ENCODE measurements at regions not wholly inside any gene's neighbourhood (a gene's known extent, or its start where the extent isn't known, plus 50 kb on each side); places are given as distances from the start of the nearest gene placed in this dataset.

GRCh38 chr3:126292318-126293070 lies 64.7 kb downstream of the KLF15 start:
- TF ChIP-seq CTCF (IDR thresholded peaks at IDR 0.05), result no peak
- Histone ChIP-seq H3K4me1 (peaks cover 0 to 5% of the 10 kb centered on the region in 2 donors), H3K36me3 (no peaks in the 10 kb centered on the region), H3K4me3 (no peak overlapping the region), H3K27me3 (no peaks in the 10 kb centered on the region), H3K9me3 (no peaks in the 10 kb centered on the region), H3K27ac (no peak overlapping the region)
- DNase-seq (ENCODE audit: low spot score in 2 of 2), result peak in 1 of 2 donors; percentile 42
- intact Hi-C loops (cut with DNase I), result no loop called here

DNA sequence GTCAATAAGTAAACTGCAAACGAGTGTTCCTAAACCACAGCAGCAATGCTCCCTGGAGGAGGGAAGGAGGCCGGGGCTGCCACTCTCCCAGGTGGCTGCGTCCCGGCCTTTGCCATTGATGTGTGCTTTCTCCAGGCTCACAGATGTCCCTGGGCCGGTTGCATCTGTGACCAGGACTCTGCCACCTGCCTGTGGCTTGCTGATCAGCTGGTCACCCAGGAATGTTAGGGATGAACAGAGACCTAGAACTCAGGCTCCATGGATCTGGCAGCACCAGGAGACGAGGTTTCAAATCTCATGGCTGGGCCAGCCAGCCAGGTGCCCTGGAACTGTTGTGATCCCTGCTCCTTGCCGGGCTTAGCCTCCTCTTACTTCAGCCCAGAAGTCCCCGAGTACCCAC lies 65.7 kb downstream of the KLF15 start:
- no peak for TF ChIP-seq CTCF (IDR thresholded peaks at IDR 0.05)
- H3K36me3 ChIP-seq, result no peaks in the 10 kb centered on the region
- DNase-seq (ENCODE audit: low spot score in 2 of 2), result no peak

DNA sequence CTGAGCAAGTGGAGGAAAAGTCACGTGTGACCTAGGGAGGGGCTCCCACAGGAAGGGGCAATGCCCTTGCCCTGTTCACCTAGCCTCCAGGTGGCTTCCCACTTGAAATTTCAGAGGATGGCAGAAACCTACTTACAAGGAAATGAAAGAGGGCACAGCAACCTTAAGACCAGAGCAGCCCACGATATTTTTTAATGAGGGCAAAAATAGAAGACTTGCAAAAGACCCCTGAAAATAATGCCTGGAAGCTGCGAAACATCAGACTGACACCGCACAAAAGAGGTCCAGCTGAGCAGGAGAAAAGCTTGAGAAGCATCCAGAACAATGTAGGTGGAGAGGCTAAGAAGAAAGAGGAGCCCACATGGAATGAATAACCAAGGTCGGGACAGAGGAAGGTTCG lies 66.1 kb downstream of the KLF15 start:
- DNase-seq (ENCODE audit: low spot score in 2 of 2), result no peak
- Histone ChIP-seq H3K9me3 (no peaks in the 10 kb centered on the region), H3K4me3 (no peak overlapping the region), H3K4me1 (peaks cover 0 to 18% of the 10 kb centered on the region in 2 donors), H3K36me3 (no peaks in the 10 kb centered on the region), H3K27me3 (no peaks in the 10 kb centered on the region), H3K27ac (no peak overlapping the region)
- TF ChIP-seq CTCF (IDR thresholded peaks at IDR 0.05), result no peak
- intact Hi-C loops (cut with DNase I), result no loop called here

More for the DNA sequence above, 65.7 kb downstream of the KLF15 start:
- Histone ChIP-seq H3K4me3 (no peak overlapping the region), H3K4me1 (peaks cover 0 to 14% of the 10 kb centered on the region in 2 donors), H3K27me3 (no peaks in the 10 kb centered on the region), H3K9me3 (no peaks in the 10 kb centered on the region), H3K27ac (no peak overlapping the region)
- intact Hi-C loops (cut with DNase I), result no loop called here

- no peak for TF ChIP-seq CTCF (IDR thresholded peaks at IDR 0.05)
- Histone ChIP-seq H3K9me3 (no peaks in the 10 kb centered on the region), H3K36me3 (no peaks in the 10 kb centered on the region), H3K4me1 (peaks cover 0 to 20% of the 10 kb centered on the region in 2 donors), H3K27ac (peak overlapping the region in 1 of 2 donors; percentile 21), H3K27me3 (no peaks in the 10 kb centered on the region), H3K4me3 (no peak overlapping the region)
- no peak for DNase-seq (ENCODE audit: low spot score in 2 of 2)
- intact Hi-C loops (cut with DNase I), result no loop called here
Observed at GRCh38 chr3:126290325-126290724, 66.9 kb downstream of the KLF15 start.

DNA sequence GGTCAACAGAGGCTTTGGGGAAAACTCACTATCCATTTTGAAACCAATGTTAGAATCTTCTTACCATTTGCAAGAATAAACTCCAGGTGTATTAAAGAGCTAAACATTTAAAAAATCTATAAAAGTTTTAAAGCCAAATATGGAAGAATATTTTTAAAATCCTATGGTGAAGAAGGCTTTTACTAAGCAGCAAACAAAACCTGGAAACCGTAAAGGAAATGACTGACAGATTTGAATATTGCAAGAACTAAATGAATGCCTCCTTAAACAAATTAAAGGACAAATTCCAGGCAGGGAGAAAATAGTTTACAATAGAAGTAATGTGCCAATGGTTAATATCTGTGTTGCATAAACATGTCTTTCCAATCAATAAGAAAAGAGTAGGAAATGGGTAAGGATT lies 68.1 kb downstream of the KLF15 start:
- intact Hi-C loops (cut with DNase I), result no loop called here
- DNase-seq (ENCODE audit: low spot score in 2 of 2), result no peak
- H3K27ac ChIP-seq, result peak overlapping the region in 1 of 2 donors; percentile 87
- no peaks in the 10 kb centered on the region for H3K9me3 ChIP-seq
- H3K4me3 ChIP-seq, result no peak overlapping the region
- peaks cover 0 to 20% of the 10 kb centered on the region in 2 donors for H3K4me1 ChIP-seq
- H3K27me3 ChIP-seq, result no peaks in the 10 kb centered on the region
- no peaks in the 10 kb centered on the region for H3K36me3 ChIP-seq
- no peak for TF ChIP-seq CTCF (IDR thresholded peaks at IDR 0.05)

Data from ascending aorta (tissue), 2 donors.